GM23338 (cell line): ENCODE measurements at regions not wholly inside any gene's neighbourhood (a gene's known extent, or its start where the extent isn't known, plus 50 kb on each side); places are given as distances from the start of the nearest gene placed in this dataset.

Experiments used
- ATAC-seq: fragments of 200-7000 bp; cut with Tn5 transposase; 3 replicates; pipeline ENCODE4 v1.9.1; 2020
- DNase-seq: peaks from one replicate; pipeline ENCODE4 v3.0.0-alpha.2; 2015; ENCODE audit warnings: low spot score
- H2AFZ ChIP-seq: fragments of 200-600 bp; sonication (generic); 2 replicates; pipeline ENCODE4 v1.8.0; 2016; ENCODE audit warnings: antibody characterized with exemption, mild to moderate bottlenecking, moderate library complexity
- H3F3A ChIP-seq: fragments of 200-600 bp; sonication (generic); replicated peaks from 2 replicates; pipeline ENCODE4 v1.8.0; 2017; ENCODE audit warnings: antibody characterized with exemption, mixed run types, low read depth
- H3K27ac ChIP-seq: fragments of 200-600 bp; sonication (generic); 2 replicates; pipeline ENCODE4 v1.6.1; 2016; ENCODE audit warnings: low read depth
- H3K27me3 ChIP-seq: fragments of 200-600 bp; sonication (generic); 2 replicates; pipeline ENCODE4 v1.8.0; 2016; ENCODE audit warnings: mild to moderate bottlenecking, mixed run types, moderate library complexity; ENCODE audit not compliant: insufficient read depth
- H3K36me3 ChIP-seq: fragments of 200-600 bp; sonication (generic); 2 replicates; pipeline ENCODE4 v1.8.0; 2016; ENCODE audit warnings: mild to moderate bottlenecking; ENCODE audit not compliant: insufficient read depth
- H3K4me1 ChIP-seq: fragments of 200-600 bp; sonication (generic); 2 replicates; pipeline ENCODE4 v1.8.0; 2016; ENCODE audit warnings: mild to moderate bottlenecking, moderate library complexity; ENCODE audit not compliant: insufficient read depth
- H3K4me2 ChIP-seq: fragments of 200-600 bp; sonication (generic); 2 replicates; pipeline ENCODE4 v1.7.1; 2017; ENCODE audit warnings: mixed run types
- H3K4me3 ChIP-seq: fragments of 200-600 bp; sonication (generic); 2 replicates; pipeline ENCODE4 v1.6.1; 2016; ENCODE audit warnings: mixed run types
- H3K79me2 ChIP-seq: fragments of 200-600 bp; sonication (generic); replicated peaks from 2 replicates; pipeline ENCODE4 v1.8.0; 2017; ENCODE audit warnings: mild to moderate bottlenecking; ENCODE audit not compliant: insufficient read depth
- H3K9me2 ChIP-seq: fragments of 200-600 bp; sonication (generic); 2 replicates; pipeline ENCODE4 v1.8.0; 2017; ENCODE audit not compliant: insufficient read depth
- H4K20me1 ChIP-seq: fragments of 200-600 bp; sonication (generic); replicated peaks from 2 replicates; pipeline ENCODE4 v1.8.0; 2017; ENCODE audit warnings: mild to moderate bottlenecking; ENCODE audit not compliant: insufficient read depth
- H3K27ac Mint-ChIP-seq: 2 replicates; pipeline ENCODE4 v1.8.0; 2020; ENCODE audit warnings: inconsistent platforms, mild to moderate bottlenecking, moderate library complexity, mixed read lengths
- H3K27me3 Mint-ChIP-seq: 3 replicates; pipeline ENCODE4 v1.8.0; 2022; ENCODE audit warnings: low read depth, mild to moderate bottlenecking, moderate library complexity, mixed read lengths, inconsistent platforms; ENCODE audit not compliant: insufficient read depth, poor library complexity
- H3K36me3 Mint-ChIP-seq: 3 replicates; pipeline ENCODE4 v1.8.0; 2021; ENCODE audit warnings: low read depth, mild to moderate bottlenecking, inconsistent platforms, moderate library complexity, mixed read lengths
- H3K4me1 Mint-ChIP-seq: 3 replicates; pipeline ENCODE4 v1.8.0; 2020; ENCODE audit warnings: mild to moderate bottlenecking, inconsistent platforms, mixed read lengths
- H3K4me3 Mint-ChIP-seq: 3 replicates; pipeline ENCODE4 v1.8.0; 2021; ENCODE audit warnings: moderate library complexity, mild to moderate bottlenecking, inconsistent platforms, mixed read lengths
- H3K9me3 Mint-ChIP-seq: 3 replicates; pipeline ENCODE4 v1.8.0; 2020; ENCODE audit warnings: moderate library complexity, mild to moderate bottlenecking, inconsistent platforms, mixed read lengths
- CREB1 ChIP-seq: fragments of 250-450 bp; sonication (Bioruptor Pico); IDR thresholded peaks from 2 replicates; pipeline ENCODE4 v1.5.0; 2020; ENCODE audit warnings: low read depth, mild to moderate bottlenecking, moderate library complexity
- CTCF ChIP-seq, 2 experiments: fragments of 200-600 bp in 1 of 2; sonication (generic) in 1 of 2; conservative IDR thresholded peaks; 2 replicates each; pipeline versions ENCODE4 v1.5.1 to v1.6.1; 2016 to 2017; ENCODE audit warnings: antibody characterized with exemption in 2 of 2, low read depth in 2 of 2, mild to moderate bottlenecking in 2 of 2, moderate library complexity in 1 of 2
- ETS1 ChIP-seq: IDR thresholded peaks from 2 replicates; pipeline ENCODE4 v1.6.1; 2016; ENCODE audit warnings: antibody characterized with exemption
- EZH2 ChIP-seq: fragments of 200-600 bp; sonication (generic); IDR thresholded peaks from one replicate; pipeline ENCODE4 v1.8.0; 2017; ENCODE audit warnings: antibody characterized with exemption, mild to moderate bottlenecking, low read depth; ENCODE audit not compliant: unreplicated experiment
- EZH2phosphoT487 ChIP-seq: fragments of 200-600 bp; sonication (generic); IDR thresholded peaks from one replicate; pipeline ENCODE4 v1.8.1; 2018; ENCODE audit warnings: antibody characterized with exemption; ENCODE audit not compliant: unreplicated experiment
- POLR2AphosphoS5 ChIP-seq: IDR thresholded peaks from 2 replicates; pipeline ENCODE4 v1.6.1; 2016; ENCODE audit warnings: antibody characterized with exemption, low read depth
- STAT1 ChIP-seq: IDR thresholded peaks from one replicate; pipeline ENCODE4 v1.6.1; 2016; ENCODE audit warnings: antibody characterized with exemption; ENCODE audit not compliant: unreplicated experiment
- ZNF114 ChIP-seq: fragments of 250-450 bp; sonication (Bioruptor Pico); IDR thresholded peaks from 2 replicates; pipeline ENCODE4 v1.5.0; 2020; ENCODE audit warnings: mild to moderate bottlenecking, moderate library complexity
- ZNF331 ChIP-seq: fragments of 250-450 bp; sonication (Bioruptor Pico); IDR thresholded peaks from 2 replicates; pipeline ENCODE4 v1.5.0; 2020; ENCODE audit warnings: low read depth, mild to moderate bottlenecking, moderate library complexity
- ZNF462 ChIP-seq: fragments of 250-450 bp; sonication (Bioruptor Pico); IDR thresholded peaks from 2 replicates; pipeline ENCODE4 v1.5.0; 2020; ENCODE audit warnings: mild to moderate bottlenecking, moderate library complexity

DNA sequence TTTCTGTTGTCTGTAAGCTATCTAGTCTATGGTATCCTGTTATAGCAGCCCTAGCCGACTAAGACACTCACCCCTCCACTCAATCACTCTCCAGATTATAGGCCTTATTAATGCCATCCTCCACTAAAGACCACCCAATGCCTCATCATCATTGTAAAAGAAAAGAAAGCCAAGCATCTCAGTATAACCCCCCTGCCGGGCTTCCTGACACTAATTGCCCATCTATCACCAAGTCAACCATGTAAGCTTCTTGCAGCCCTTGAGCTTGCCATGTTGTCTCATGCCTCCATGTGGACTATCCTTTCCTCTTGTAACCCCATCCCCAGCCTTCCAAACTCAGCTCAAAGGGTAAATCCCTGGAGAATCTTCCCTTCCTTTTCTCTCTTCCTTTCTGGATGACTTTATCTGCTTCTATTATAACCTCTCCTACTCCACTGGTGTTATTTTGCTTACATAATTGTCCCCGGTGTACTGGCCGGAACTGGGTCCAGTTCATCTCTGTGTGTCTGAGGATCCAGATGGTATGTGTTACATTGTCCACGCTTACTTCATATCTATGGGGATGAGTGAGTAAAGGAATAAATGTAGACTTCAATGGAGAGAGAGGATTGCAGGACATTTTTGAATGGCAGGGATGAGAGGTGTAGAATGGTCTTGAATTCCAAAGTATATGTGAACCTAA, 202.9 kb upstream of the SOX4 start (continued):
- no peak for TF ChIP-seq ZNF462 (CRISPR knock-in tag)
- no peak for TF ChIP-seq CREB1

DNA sequence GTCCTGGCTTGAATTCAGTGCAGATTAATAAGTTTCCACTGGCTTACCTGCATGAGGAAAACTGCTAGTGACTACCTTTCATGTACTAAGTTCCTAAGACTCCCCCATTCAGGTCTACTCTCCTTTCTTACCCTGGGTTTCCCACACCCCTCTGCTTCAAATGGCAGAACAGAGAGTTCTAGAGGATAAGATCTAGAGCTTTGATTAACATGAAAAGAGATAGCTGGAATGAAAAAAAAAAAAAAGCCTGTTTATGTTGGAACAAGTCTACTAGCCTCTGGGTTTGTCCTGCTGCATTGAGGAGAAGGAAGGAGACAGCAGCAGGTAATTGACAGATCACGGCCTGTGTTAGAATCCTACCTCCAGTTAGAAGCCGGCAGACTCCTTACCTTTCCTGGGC, 201.4 kb upstream of the SOX4 start:
- no peaks in the 10 kb centered on the region for H3K4me1 Mint-ChIP-seq
- H2AFZ ChIP-seq = peak overlapping the region; percentile 81
- H3K4me1 ChIP-seq = no peaks in the 10 kb centered on the region
- H3F3A ChIP-seq = no peaks in the 10 kb centered on the region
- H3K27ac Mint-ChIP-seq = no peak overlapping the region
- no peaks in the 10 kb centered on the region for H3K36me3 Mint-ChIP-seq
- no peak overlapping the region for H3K4me2 ChIP-seq
- H3K9me2 ChIP-seq = no peaks in the 10 kb centered on the region
- H3K27me3 ChIP-seq = no peaks in the 10 kb centered on the region
- DNase-seq (no peak), ATAC-seq (no peak)
- no peak overlapping the region for H3K27ac ChIP-seq
- no peaks in the 10 kb centered on the region for H3K79me2 ChIP-seq
- H3K4me3 Mint-ChIP-seq = no peak overlapping the region
- H3K36me3 ChIP-seq = no peaks in the 10 kb centered on the region
- H3K4me3 ChIP-seq = no peak overlapping the region
- no peaks in the 10 kb centered on the region for H3K9me3 Mint-ChIP-seq
- H4K20me1 ChIP-seq = no peaks in the 10 kb centered on the region
- H3K27me3 Mint-ChIP-seq = peaks cover 4% of the 10 kb centered on the region
- TF ChIP-seq ZNF114 (CRISPR knock-in tag) (no peak), ZNF331 (no peak), POLR2AphosphoS5 (no peak), ETS1 (no peak), EZH2phosphoT487 (no peak), STAT1 (no peak), CTCF (conservative IDR thresholded peaks at IDR 0.05; ENCODE audit: low read depth in 2 of 2) (no peak), EZH2 (no peak)
